ENCODE measurements at regions not wholly inside any gene's neighbourhood (a gene's known extent, or its start where the extent isn't known, plus 50 kb on each side); places are given as distances from the start of the nearest gene placed in this dataset.
"Not testable (repeated sequence)": the region's sequence is repeated elsewhere in the genome, so short reads cannot be mapped to it uniquely, and the experiment has no call there.

GRCh38 chr11:23875176-23875850, 621.5 kb upstream of the LUZP2 start:
- no peak for TF ChIP-seq POLR2A (IDR thresholded peaks at IDR 0.05)
- TF ChIP-seq, protein P1, sequence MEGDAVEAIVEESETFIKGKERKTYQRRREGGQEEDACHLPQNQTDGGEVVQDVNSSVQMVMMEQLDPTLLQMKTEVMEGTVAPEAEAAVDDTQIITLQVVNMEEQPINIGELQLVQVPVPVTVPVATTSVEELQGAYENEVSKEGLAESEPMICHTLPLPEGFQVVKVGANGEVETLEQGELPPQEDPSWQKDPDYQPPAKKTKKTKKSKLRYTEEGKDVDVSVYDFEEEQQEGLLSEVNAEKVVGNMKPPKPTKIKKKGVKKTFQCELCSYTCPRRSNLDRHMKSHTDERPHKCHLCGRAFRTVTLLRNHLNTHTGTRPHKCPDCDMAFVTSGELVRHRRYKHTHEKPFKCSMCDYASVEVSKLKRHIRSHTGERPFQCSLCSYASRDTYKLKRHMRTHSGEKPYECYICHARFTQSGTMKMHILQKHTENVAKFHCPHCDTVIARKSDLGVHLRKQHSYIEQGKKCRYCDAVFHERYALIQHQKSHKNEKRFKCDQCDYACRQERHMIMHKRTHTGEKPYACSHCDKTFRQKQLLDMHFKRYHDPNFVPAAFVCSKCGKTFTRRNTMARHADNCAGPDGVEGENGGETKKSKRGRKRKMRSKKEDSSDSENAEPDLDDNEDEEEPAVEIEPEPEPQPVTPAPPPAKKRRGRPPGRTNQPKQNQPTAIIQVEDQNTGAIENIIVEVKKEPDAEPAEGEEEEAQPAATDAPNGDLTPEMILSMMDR (IDR thresholded peaks at IDR 0.05) = no peak
- WGBS, 4 donors = 53 to 65% (median 56%) methylated on average over 4 of the region's 4 CpGs
- H3K36me3 ChIP-seq = no peaks in the 10 kb centered on the region
- no peak overlapping the region for H3K27ac ChIP-seq
- peaks cover 0 to 14% (median 4%) of the 10 kb centered on the region in 12 donors for H3K9me3 ChIP-seq
- no peaks in the 10 kb centered on the region for H3K27me3 ChIP-seq
- DNase-seq (no peak), ATAC-seq (no peak)
- intact Hi-C loops (cut with DNase I) = no loop called here
- no peaks in the 10 kb centered on the region for H3K4me1 ChIP-seq
- H3K4me3 ChIP-seq = no peak overlapping the region

GRCh38 chr11:23883426-23884048, 613.3 kb upstream of the LUZP2 start:
- intact Hi-C loops (cut with DNase I); H3K36me3 ChIP-seq; H3K27me3 ChIP-seq; H3K27ac ChIP-seq; H3K9me3 ChIP-seq; H3K4me3 ChIP-seq; DNase-seq; ATAC-seq; H3K4me1 ChIP-seq: not testable (repeated sequence)
- WGBS, 4 donors = 89 to 94% (median 92%) methylated on average over 15 to 26 of the region's 26 CpGs

DNA sequence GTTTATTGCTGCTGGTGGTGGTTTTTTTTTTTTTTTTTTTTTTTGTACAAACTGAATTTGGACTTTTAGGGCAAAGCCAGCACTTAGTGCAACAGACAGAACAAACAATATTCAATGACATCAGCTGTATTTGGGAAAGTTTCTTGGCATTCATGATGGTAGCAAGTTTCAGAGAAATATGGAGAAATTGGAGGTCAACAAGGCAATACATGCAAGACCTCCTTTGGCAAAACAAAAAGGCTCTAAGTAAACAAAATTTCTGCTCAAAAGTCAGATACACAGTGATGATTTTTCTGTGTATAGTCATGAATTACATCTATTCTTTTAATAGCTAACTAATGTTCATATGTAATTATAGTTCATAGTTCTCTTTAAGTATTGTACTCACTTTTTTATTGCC, 612.5 kb upstream of the LUZP2 start:
- intact Hi-C loops (cut with DNase I) = no loop called here
- Histone ChIP-seq H3K4me3 (no peak overlapping the region), H3K27me3 (no peaks in the 10 kb centered on the region), H3K9me3 (peaks cover 0 to 6% (median 0%) of the 10 kb centered on the region in 12 donors), H3K36me3 (no peaks in the 10 kb centered on the region), H3K4me1 (no peaks in the 10 kb centered on the region), H3K27ac (no peak overlapping the region)
- no peak for ATAC-seq
- no peak for DNase-seq
- TF ChIP-seq, protein P1 (IDR thresholded peaks at IDR 0.05) = no peak
- TF ChIP-seq POLR2A (IDR thresholded peaks at IDR 0.05) = no peak

GRCh38 chr11:23885801-23886200, 611.1 kb upstream of the LUZP2 start:
- no peak for ATAC-seq
- intact Hi-C loops (cut with DNase I) = no loop called here

GRCh38 chr11:23887122-23887521, 609.7 kb upstream of the LUZP2 start:
- H3K4me3 ChIP-seq; ATAC-seq; intact Hi-C loops (cut with DNase I); H3K27me3 ChIP-seq; DNase-seq; H3K9me3 ChIP-seq; H3K4me1 ChIP-seq; H3K36me3 ChIP-seq; H3K27ac ChIP-seq: not testable (repeated sequence)
- 79 to 85% (median 81%) methylated on average over 4 of the region's 4 CpGs for WGBS, 4 donors

More at GRCh38 chr11:23885801-23886200, 611.1 kb upstream of the LUZP2 start:
- H3K36me3 ChIP-seq = no peaks in the 10 kb centered on the region
- no peak overlapping the region for H3K27ac ChIP-seq
- peaks cover 0 to 6% (median 0%) of the 10 kb centered on the region in 12 donors for H3K9me3 ChIP-seq
- no peaks in the 10 kb centered on the region for H3K4me1 ChIP-seq
- no peak overlapping the region for H3K4me3 ChIP-seq
- DNase-seq = no peak
- no peaks in the 10 kb centered on the region for H3K27me3 ChIP-seq
- WGBS, 4 donors = 43 to 79% (median 71%) methylated on average over 2 of the region's 2 CpGs
- TF ChIP-seq, protein P1 (IDR thresholded peaks at IDR 0.05) = no peak
- TF ChIP-seq POLR2A (IDR thresholded peaks at IDR 0.05) = no peak
